Lower lobe of right lung (tissue), 2 donors: ENCODE measurements at regions not wholly inside any gene's neighbourhood (a gene's known extent, or its start where the extent isn't known, plus 50 kb on each side); places are given as distances from the start of the nearest gene placed in this dataset.

Source experiments
- ATAC-seq, 2 donors: fragments of 200-7000 bp; cut with Tn5 transposase; one replicate each; pipeline ENCODE4 v1.9.1; 2020 to 2022; ENCODE audit warnings: mild to moderate bottlenecking in 2 of 2, moderate library complexity in 2 of 2
- DNase-seq: peaks from one replicate; pipeline ENCODE4 v3.0.0-alpha.2; 2020
- H3K27ac ChIP-seq: fragments of 200-600 bp; one replicate; pipeline ENCODE4 v1.8.0; 2022
- H3K27me3 ChIP-seq: fragments of 200-600 bp; one replicate; pipeline ENCODE4 v1.8.0; 2022; ENCODE audit warnings: low read depth
- H3K36me3 ChIP-seq: fragments of 200-600 bp; one replicate; pipeline ENCODE4 v1.8.0; 2022; ENCODE audit warnings: mild to moderate bottlenecking
- H3K4me1 ChIP-seq: fragments of 200-600 bp; one replicate; pipeline ENCODE4 v1.8.0; 2022
- H3K4me3 ChIP-seq: fragments of 200-600 bp; one replicate; pipeline ENCODE4 v1.8.0; 2022; ENCODE audit warnings: mild to moderate bottlenecking
- H3K9me3 ChIP-seq: fragments of 200-600 bp; one replicate; pipeline ENCODE4 v1.8.0; 2022
- intact Hi-C: fragments of 100-400 bp; cut with DNase I; formaldehyde crosslinking; loops from one replicate; pipeline ENCODE4 v1.11.0; 2022
- TF ChIP-seq, protein P1 (sequence below): fragments of 200-600 bp; IDR thresholded peaks from one replicate; pipeline ENCODE4 v1.8.0; 2022; ENCODE audit warnings: antibody characterized with exemption, mild to moderate bottlenecking
- donor health status: DM: no; HTN: yes; CAD: no; lungs with severe emphysema.

DNA sequence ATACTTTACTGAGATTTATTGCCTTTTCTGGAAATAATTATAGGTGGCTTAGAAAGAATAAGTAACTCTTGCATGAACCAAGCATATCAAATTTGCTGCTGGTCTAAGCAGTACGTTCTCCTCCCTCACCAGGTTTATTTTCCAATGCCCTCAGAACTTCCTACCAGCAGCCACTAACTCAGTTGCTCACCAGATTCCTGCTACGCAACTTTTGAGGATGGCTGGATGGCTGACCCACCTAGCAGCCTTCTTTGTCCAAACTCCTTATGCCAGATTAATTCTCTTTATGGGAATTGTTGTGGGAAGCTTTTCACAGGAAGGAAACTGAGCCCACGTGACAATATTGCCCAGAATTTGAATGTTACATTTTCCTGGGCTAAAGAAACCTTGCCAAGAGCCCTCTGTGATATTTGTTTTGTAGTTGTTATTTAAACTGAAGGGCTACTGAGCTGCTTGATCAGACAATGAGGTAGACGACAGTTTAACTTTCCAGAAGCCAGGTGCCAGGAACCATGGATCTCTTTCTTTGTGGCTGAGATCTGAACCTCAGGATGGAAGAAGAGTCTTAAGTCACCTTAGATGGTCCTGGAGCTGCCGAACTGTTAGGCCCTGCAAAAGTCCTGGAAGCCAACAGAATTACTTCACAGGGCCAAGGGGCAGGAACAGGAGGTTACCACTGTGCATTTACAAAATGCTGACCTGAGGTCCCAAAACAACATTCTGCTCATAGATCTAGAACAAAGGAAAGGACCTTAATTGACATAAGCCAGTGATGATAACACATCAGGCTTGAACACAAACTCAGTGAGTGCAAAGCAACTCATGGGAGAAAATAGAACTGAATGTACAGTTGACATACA, 85.5 kb upstream of the ATP1A1 start:
- no peak overlapping the region for H3K27ac ChIP-seq
- ATAC-seq = peak in 1 of 2 donors; percentile 39
- intact Hi-C loops = no loop called here
- H3K36me3 ChIP-seq = no peaks in the 10 kb centered on the region
- no peak for DNase-seq
- H3K9me3 ChIP-seq = no peaks in the 10 kb centered on the region
- TF ChIP-seq, protein P1, sequence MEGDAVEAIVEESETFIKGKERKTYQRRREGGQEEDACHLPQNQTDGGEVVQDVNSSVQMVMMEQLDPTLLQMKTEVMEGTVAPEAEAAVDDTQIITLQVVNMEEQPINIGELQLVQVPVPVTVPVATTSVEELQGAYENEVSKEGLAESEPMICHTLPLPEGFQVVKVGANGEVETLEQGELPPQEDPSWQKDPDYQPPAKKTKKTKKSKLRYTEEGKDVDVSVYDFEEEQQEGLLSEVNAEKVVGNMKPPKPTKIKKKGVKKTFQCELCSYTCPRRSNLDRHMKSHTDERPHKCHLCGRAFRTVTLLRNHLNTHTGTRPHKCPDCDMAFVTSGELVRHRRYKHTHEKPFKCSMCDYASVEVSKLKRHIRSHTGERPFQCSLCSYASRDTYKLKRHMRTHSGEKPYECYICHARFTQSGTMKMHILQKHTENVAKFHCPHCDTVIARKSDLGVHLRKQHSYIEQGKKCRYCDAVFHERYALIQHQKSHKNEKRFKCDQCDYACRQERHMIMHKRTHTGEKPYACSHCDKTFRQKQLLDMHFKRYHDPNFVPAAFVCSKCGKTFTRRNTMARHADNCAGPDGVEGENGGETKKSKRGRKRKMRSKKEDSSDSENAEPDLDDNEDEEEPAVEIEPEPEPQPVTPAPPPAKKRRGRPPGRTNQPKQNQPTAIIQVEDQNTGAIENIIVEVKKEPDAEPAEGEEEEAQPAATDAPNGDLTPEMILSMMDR = no peak
- no peak overlapping the region for H3K4me3 ChIP-seq
- H3K4me1 ChIP-seq = peaks cover 4% of the 10 kb centered on the region
- no peaks in the 10 kb centered on the region for H3K27me3 ChIP-seq

DNA sequence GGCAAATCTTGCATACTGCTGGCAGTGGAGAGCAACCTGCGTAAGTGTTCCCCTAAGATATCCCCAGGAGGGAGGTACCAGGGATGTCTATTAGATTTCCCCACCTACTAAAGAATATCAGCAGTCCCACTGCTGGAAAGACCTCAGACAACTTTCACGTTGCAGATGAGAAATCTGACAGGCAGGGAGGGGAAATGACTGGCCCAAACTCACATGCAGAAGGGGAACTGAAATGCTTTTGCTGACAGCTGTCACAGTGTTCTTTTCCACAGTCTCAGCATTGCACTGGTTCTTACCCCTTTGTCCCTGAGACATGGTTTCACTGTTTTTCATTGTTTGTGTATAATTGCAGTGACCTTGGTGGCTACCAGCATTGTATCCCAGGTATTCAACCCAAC, 84.8 kb upstream of the ATP1A1 start:
- no peaks in the 10 kb centered on the region for H3K27me3 ChIP-seq
- peaks cover 4% of the 10 kb centered on the region for H3K4me1 ChIP-seq
- no peaks in the 10 kb centered on the region for H3K36me3 ChIP-seq
- ATAC-seq = no peak
- DNase-seq = no peak
- TF ChIP-seq, protein P1 = no peak
- H3K4me3 ChIP-seq = no peak overlapping the region
- H3K9me3 ChIP-seq = no peaks in the 10 kb centered on the region
- no peak overlapping the region for H3K27ac ChIP-seq
- intact Hi-C loops = no loop called here

DNA sequence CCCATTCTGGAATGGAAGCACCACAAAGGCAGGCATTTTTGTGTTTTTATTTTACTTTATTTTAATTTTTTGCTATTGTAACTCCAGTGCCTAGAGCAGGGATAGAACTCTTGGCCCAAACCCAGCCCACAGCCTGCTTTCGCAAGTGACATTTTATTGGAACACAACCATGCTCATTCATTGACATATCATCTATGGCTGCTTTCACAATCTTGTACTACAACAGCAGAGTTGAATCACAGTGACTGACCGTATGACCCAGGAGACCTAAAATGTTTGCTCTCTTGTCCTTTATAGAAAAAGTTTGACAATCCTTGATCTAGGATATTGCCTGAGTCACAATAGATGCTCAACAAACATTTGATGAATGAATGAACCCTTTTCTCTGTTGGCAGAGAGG, 83.9 kb upstream of the ATP1A1 start:
- Histone ChIP-seq H3K9me3 (no peaks in the 10 kb centered on the region), H3K27me3 (no peaks in the 10 kb centered on the region), H3K4me3 (no peak overlapping the region), H3K4me1 (peaks cover 4% of the 10 kb centered on the region), H3K36me3 (no peaks in the 10 kb centered on the region), H3K27ac (no peak overlapping the region)
- ATAC-seq (no peak), DNase-seq (no peak)
- intact Hi-C loops = no loop called here
- TF ChIP-seq, protein P1 = no peak

DNA sequence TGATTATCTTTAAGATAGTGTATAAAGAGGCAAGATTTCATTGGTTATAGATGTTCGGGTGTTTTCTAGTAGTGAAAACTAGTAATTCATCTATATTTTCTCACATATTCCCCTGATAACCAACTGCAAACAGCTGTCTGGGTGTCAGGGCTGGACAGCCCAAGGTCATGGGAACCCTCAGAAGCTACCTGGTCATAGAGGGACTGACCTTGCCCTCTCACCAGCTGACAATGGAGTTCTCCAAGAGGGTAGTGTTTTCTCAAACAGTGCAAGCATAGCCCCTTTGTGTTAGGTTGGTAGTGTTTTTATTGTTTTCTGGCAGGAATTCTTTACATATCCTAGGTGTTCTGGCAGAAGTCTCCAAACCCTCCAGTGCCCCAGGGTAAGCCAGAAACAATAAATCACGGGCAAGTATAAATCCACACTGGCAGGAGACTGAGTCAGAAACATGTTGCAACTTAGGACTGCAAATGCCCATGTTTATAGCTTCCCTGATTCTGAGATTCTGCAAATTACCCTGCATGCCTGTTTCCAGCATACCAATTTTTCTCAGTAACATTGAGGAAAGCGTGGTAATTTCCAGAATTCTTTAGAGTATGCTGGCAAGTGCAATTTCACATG, 82.8 kb upstream of the ATP1A1 start:
- no peak overlapping the region for H3K27ac ChIP-seq
- H3K27me3 ChIP-seq = no peaks in the 10 kb centered on the region
- DNase-seq = no peak
- no peaks in the 10 kb centered on the region for H3K36me3 ChIP-seq
- TF ChIP-seq, protein P1 = no peak
- intact Hi-C loops = no loop called here
- no peaks in the 10 kb centered on the region for H3K9me3 ChIP-seq
- H3K4me1 ChIP-seq = peaks cover 4% of the 10 kb centered on the region
- no peak for ATAC-seq
- no peak overlapping the region for H3K4me3 ChIP-seq

DNA sequence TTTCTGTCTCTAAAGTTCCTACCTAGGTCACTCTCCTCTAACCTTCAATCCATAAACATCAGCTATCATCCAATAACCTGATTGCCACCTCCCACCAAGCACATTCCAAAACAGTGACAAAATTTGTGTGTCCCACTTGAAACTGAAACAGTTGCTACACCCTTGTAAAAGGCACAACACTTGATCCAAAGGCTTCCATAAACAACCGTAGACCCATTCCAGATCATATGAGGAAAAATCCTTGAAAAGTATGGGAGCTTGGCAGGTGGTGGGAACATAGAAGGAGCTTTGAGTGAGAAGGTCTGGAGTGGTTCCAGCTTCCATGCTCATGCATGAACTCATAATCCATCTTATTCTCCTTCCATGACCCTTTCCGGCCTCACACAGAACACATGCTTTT, 82.0 kb upstream of the ATP1A1 start:
- H3K27me3 ChIP-seq = no peaks in the 10 kb centered on the region
- DNase-seq = no peak
- H3K4me3 ChIP-seq = no peak overlapping the region
- TF ChIP-seq, protein P1 = no peak
- no peak overlapping the region for H3K27ac ChIP-seq
- peaks cover 4% of the 10 kb centered on the region for H3K4me1 ChIP-seq
- intact Hi-C loops = no loop called here
- ATAC-seq = no peak
- H3K9me3 ChIP-seq = no peaks in the 10 kb centered on the region
- H3K36me3 ChIP-seq = no peaks in the 10 kb centered on the region
